K562 (cell line): ENCODE measurements at regions not wholly inside any gene's neighbourhood (a gene's known extent, or its start where the extent isn't known, plus 50 kb on each side); places are given as distances from the start of the nearest gene placed in this dataset.

Experiments used
- ATAC-seq: fragments of 200-7000 bp; cut with Tn5 transposase; 3 replicates; pipeline ENCODE4 v1.9.1; 2020; ENCODE audit warnings: moderate library complexity
- BruUV-seq: library from RNA; stranded (reverse); fragments of 400-500 nt; replicated peaks from 2 replicates; lab custom pipeline; 2021; lab: Mats Ljungman, UMichigan
- CTCF ChIA-PET: fragments of 300-600 bp; formaldehyde crosslinking; extraction: SDS; loops from one replicate; lab custom pipeline; 2021; ENCODE audit warnings: low intra/inter-chr PET ratio; lab: Yijun Ruan, JAX
- POLR2A ChIA-PET: fragments of 300-600, 350-650 bp; sonication (Branson Sonifier 250); formaldehyde crosslinking; extraction: SDS; loops from one replicate; lab custom pipeline; 2021; ENCODE audit warnings: antibody characterized with exemption, inconsistent platforms; lab: Yijun Ruan, JAX
- DNase-seq, 4 experiments: peaks; one replicate each; pipeline versions ENCODE4 v3.0.0 to v3.0.0-alpha.2; 2011 to 2018; ENCODE audit warnings: low spot score in 3 of 4, mixed read lengths in 3 of 4; ENCODE audit errors: extremely low read depth in 1 of 4
- FAIRE-seq: peaks from 2 replicates; lab custom pipeline; 2011; peaks lifted over from hg19 to GRCh38; lab: Jason Lieb, UNC
- H2AFZ ChIP-seq: 2 replicates; pipeline ENCODE4 v1.6.0; 2011; ENCODE audit warnings: low read depth, low read length, control low read depth, inconsistent platforms
- H3K27ac ChIP-seq: fragments of 200-600 bp; 3 replicates; pipeline ENCODE4 v1.8.0; 2011; ENCODE audit warnings: low read depth, mild to moderate bottlenecking, control low read depth, inconsistent platforms, low read length, moderate library complexity, mixed read lengths; ENCODE audit errors: extremely low read depth
- H3K27me3 ChIP-seq, 2 experiments: fragments of 300-600 bp in 1 of 2; 2 replicates in 1 of 2; 3 replicates in 1 of 2; pipeline versions ENCODE4 v1.6.0 to v1.8.0; 2011; ENCODE audit warnings: inconsistent platforms in 2 of 2, low read length in 2 of 2, mild to moderate bottlenecking in 1 of 2, mixed read lengths in 1 of 2, moderate library complexity in 1 of 2; ENCODE audit not compliant: control insufficient read depth in 2 of 2, insufficient read depth in 2 of 2
- H3K36me3 ChIP-seq: fragments of 300-600 bp; 3 replicates; pipeline ENCODE4 v1.8.0; 2011; ENCODE audit warnings: mild to moderate bottlenecking, low read length, inconsistent platforms; ENCODE audit not compliant: control insufficient read depth, insufficient read depth
- H3K4me1 ChIP-seq, 2 experiments: fragments of 200-600 bp in 1 of 2; replicated peaks in 1 of 2; 2 replicates in 1 of 2; 3 replicates in 1 of 2; pipeline versions ENCODE4 v1.5.1 to v1.8.0; 2011; ENCODE audit warnings: inconsistent platforms in 2 of 2, low read length in 2 of 2, mild to moderate bottlenecking in 1 of 2, mixed read lengths in 1 of 2, moderate library complexity in 1 of 2; ENCODE audit not compliant: control insufficient read depth in 2 of 2, insufficient read depth in 2 of 2
- H3K4me2 ChIP-seq: 2 replicates; pipeline ENCODE4 v1.6.1; 2011; ENCODE audit warnings: low read length, control low read depth, inconsistent platforms, mixed read lengths; ENCODE audit not compliant: insufficient read depth
- H3K4me3 ChIP-seq: fragments of 200-600 bp; sonication (generic), shearing (Covaris generic); 2 replicates; pipeline ENCODE4 v1.5.1; 2016; ENCODE audit warnings: control low read depth, inconsistent platforms
- H3K79me2 ChIP-seq: fragments of 200-600 bp; 3 replicates; pipeline ENCODE4 v1.8.0; 2011; ENCODE audit warnings: low read length, inconsistent platforms; ENCODE audit not compliant: control insufficient read depth, insufficient read depth
- H3K9ac ChIP-seq, 2 experiments: 2 replicates each; pipeline versions ENCODE4 v1.6.0 to v1.6.1; 2011; ENCODE audit warnings: low read depth in 2 of 2, low read length in 2 of 2, control low read depth in 1 of 2, inconsistent platforms in 1 of 2, mild to moderate bottlenecking in 1 of 2, mixed read lengths in 1 of 2; ENCODE audit not compliant: insufficient read depth in 1 of 2
- H3K9me1 ChIP-seq: one replicate; pipeline ENCODE4 v1.6.0; 2011; ENCODE audit warnings: inconsistent platforms, mild to moderate bottlenecking, low read length, moderate library complexity; ENCODE audit not compliant: control insufficient read depth, insufficient read depth
- H3K9me3 ChIP-seq: replicated peaks from 2 replicates; pipeline ENCODE4 v1.5.1; 2011; ENCODE audit warnings: low read depth, low read length, inconsistent platforms; ENCODE audit not compliant: control insufficient read depth, insufficient read depth
- H4K20me1 ChIP-seq: replicated peaks from 2 replicates; pipeline ENCODE4 v1.6.1; 2011; ENCODE audit warnings: low read length, inconsistent platforms, mixed read lengths; ENCODE audit not compliant: control insufficient read depth, insufficient read depth
- CEBPG ChIP-seq, 3 experiments: fragments of 200-800 bp in 1 of 3; sonication (Bioruptor generic) in 1 of 3; sonication (generic) in 1 of 3; formaldehyde crosslinking in 1 of 3; IDR thresholded peaks in 2 of 3; conservative IDR thresholded peaks in 1 of 3; 2 replicates each; pipeline versions ENCODE4 v1.6.1 to v1.8.0; 2016 to 2022; ENCODE audit warnings: missing compliant biosample characterization in 2 of 3, missing genetic modification characterization in 2 of 3, mild to moderate bottlenecking in 1 of 3, missing genetic modification reagents in 1 of 3
- CSDE1 ChIP-seq, 2 experiments: fragments of 450-650 bp; IDR thresholded peaks; 2 replicates each; pipeline ENCODE4 v1.6.1; 2016; ENCODE audit warnings: mild to moderate bottlenecking in 1 of 2
- E2F3 ChIP-seq: fragments of 250-450 bp; sonication (Bioruptor Pico); IDR thresholded peaks from 2 replicates; pipeline ENCODE4 v1.4.0; 2020; ENCODE audit warnings: mild to moderate bottlenecking
- ETV6 ChIP-seq, 3 experiments: fragments of 150-350 bp in 1 of 3; sonication (generic) in 1 of 3; formaldehyde crosslinking in 1 of 3; IDR thresholded peaks; 2 replicates each; pipeline versions ENCODE4 v1.6.1 to v1.8.0; 2014 to 2022; ENCODE audit warnings: borderline replicate concordance in 2 of 3, low read depth in 2 of 3, antibody characterized with exemption in 1 of 3, low read length in 1 of 3, mild to moderate bottlenecking in 1 of 3, missing genetic modification reagents in 1 of 3
- FOXK2 ChIP-seq, 2 experiments: fragments of 450-650 bp; IDR thresholded peaks in 1 of 2; conservative IDR thresholded peaks in 1 of 2; 2 replicates each; pipeline ENCODE4 v1.6.1; 2016; ENCODE audit warnings: low read depth in 2 of 2, mild to moderate bottlenecking in 1 of 2
- HDAC6 ChIP-seq: IDR thresholded peaks from 2 replicates; pipeline ENCODE4 v1.6.1; 2012; ENCODE audit warnings: low read depth, mild to moderate bottlenecking, control low read depth, inconsistent platforms, low read length, moderate library complexity
- NUFIP1 ChIP-seq: fragments of 450-650 bp; IDR thresholded peaks from 2 replicates; pipeline ENCODE4 v1.6.1; 2018; ENCODE audit not compliant: partially characterized antibody
- SMARCC2 ChIP-seq: fragments of 450-650 bp; IDR thresholded peaks from 2 replicates; pipeline ENCODE4 v1.6.1; 2017; ENCODE audit warnings: antibody characterized with exemption, moderate library complexity, mild to moderate bottlenecking, low read depth
- ZBTB26 ChIP-seq: fragments of 450-650 bp; formaldehyde crosslinking; IDR thresholded peaks from 2 replicates; pipeline ENCODE4 v1.4.0; 2022; ENCODE audit warnings: missing genetic modification characterization
- ZNF175 ChIP-seq: fragments of 200-800 bp; sonication (Bioruptor generic); IDR thresholded peaks from 2 replicates; pipeline ENCODE4 v1.6.1; 2016; ENCODE audit warnings: low read depth, mild to moderate bottlenecking, missing genetic modification characterization, missing compliant biosample characterization
- ZNF263 ChIP-seq: sonication (generic); formaldehyde crosslinking; IDR thresholded peaks from 2 replicates; pipeline ENCODE4 v1.8.0; 2022; ENCODE audit warnings: mild to moderate bottlenecking, missing genetic modification reagents, borderline replicate concordance
- WGBS: fragments of 100-300 bp; shearing (Covaris generic); methylation state at CpG from one replicate; pipeline ENCODE4 v1.1.6; 2016; ENCODE audit warnings: low coverage, mixed read lengths; ENCODE audit not compliant: insufficient coverage; ENCODE audit errors: missing lambda C conversion rate; 5-methylcytosine and 5-hydroxymethylcytosine counted together
- in situ Hi-C: fragments of 300-500 bp; cut with MboI; formaldehyde crosslinking; loops from 4 replicates; pipeline ENCODE4 v1.15.0; 2018; ENCODE audit warnings: inconsistent platforms, mixed read lengths
- intact Hi-C: fragments of 100-400 bp; cut with micrococcal nuclease; formaldehyde crosslinking; loops from 2 replicates; pipeline ENCODE4 v1.14.2; 2022
- TF ChIP-seq, protein P1 (sequence below), 3 experiments: fragments of 200-800 bp in 1 of 3; sonication (Bioruptor generic) in 1 of 3; sonication (generic) in 1 of 3; formaldehyde crosslinking in 1 of 3; IDR thresholded peaks; 2 replicates each; pipeline versions ENCODE4 v1.6.1 to v1.8.0; 2016 to 2022; ENCODE audit warnings: mild to moderate bottlenecking in 2 of 3, missing compliant biosample characterization in 2 of 3, missing genetic modification characterization in 2 of 3, missing genetic modification reagents in 1 of 3
- TF ChIP-seq, protein P2 (sequence below): fragments of 250-450 bp; sonication (Bioruptor Pico); IDR thresholded peaks from 2 replicates; pipeline ENCODE4 v1.8.0; 2022; ENCODE audit warnings: inconsistent platforms, mild to moderate bottlenecking, moderate library complexity, borderline replicate concordance

DNA sequence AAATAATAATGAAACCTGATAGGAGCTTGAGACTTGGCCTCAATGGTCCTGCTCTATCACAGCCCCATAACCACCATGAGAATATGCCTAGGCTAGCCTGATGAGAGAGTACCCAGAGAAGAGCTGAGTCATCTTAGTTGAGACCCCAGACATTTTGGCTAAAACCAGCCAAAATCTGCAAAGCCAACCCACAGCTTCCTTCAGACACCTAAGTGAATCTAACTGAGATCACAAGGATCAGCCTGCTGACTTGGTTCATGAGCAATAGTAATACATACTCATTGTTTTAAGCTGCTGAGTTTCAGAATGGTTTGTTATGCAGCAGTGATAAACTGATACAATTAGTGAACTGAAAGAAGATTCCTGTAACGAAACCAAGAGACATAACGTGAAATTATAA lies 473.7 kb upstream of the PTGER4 start:
- Histone ChIP-seq H3K4me2 (no peak overlapping the region), H3K4me3 (no peak overlapping the region), H3K9me3 (no peaks in the 10 kb centered on the region), H3K4me1 (no peaks in the 10 kb centered on the region), H2AFZ (no peak overlapping the region), H3K27ac (no peak overlapping the region), H3K36me3 (no peaks in the 10 kb centered on the region), H3K9me1 (no peaks in the 10 kb centered on the region), H3K27me3 (no peaks in the 10 kb centered on the region), H3K9ac (no peak overlapping the region), H4K20me1 (no peaks in the 10 kb centered on the region), H3K79me2 (no peaks in the 10 kb centered on the region)
- no peak for FAIRE-seq
- no TSS peak for BruUV-seq
- 0% methylated on average over 2 of the region's 2 CpGs for WGBS
- intact Hi-C loops: no loop called here
- ChIA-PET CTCF (no interaction called here), POLR2A (no interaction called here)
- in situ Hi-C loops: no loop called here
- ATAC-seq: no peak
- no peak for TF ChIP-seq SMARCC2
- no peak for TF ChIP-seq CSDE1 (IDR thresholded peaks at IDR 0.05)
- TF ChIP-seq NUFIP1: no peak
- no peak for TF ChIP-seq HDAC6
- TF ChIP-seq ZNF175 (CRISPR knock-in tag): no peak
- no peak for TF ChIP-seq FOXK2 (conservative IDR thresholded peaks at IDR 0.05 in 1 of 2, IDR thresholded peaks at IDR 0.05 in 1 of 2; ENCODE audit: low read depth in 2 of 2)
- TF ChIP-seq E2F3 (CRISPR knock-in tag): no peak
- no peak for TF ChIP-seq ZNF263 (CRISPR knock-in tag)
- TF ChIP-seq, protein P1, sequence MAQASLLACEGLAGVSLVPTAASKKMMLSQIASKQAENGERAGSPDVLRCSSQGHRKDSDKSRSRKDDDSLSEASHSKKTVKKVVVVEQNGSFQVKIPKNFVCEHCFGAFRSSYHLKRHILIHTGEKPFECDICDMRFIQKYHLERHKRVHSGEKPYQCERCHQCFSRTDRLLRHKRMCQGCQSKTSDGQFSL (CRISPR knock-in tag; IDR thresholded peaks at IDR 0.05): no peak
- TF ChIP-seq, protein P1 (tag; IDR thresholded peaks at IDR 0.05): no peak
- no peak for TF ChIP-seq CEBPG (CRISPR knock-in tag; IDR thresholded peaks at IDR 0.05)
- no peak for TF ChIP-seq CEBPG (tag; conservative IDR thresholded peaks at IDR 0.05 in 1 of 2, IDR thresholded peaks at IDR 0.05 in 1 of 2)
- TF ChIP-seq ETV6 (IDR thresholded peaks at IDR 0.05; ENCODE audit: borderline replicate concordance in 1 of 2, low read depth in 2 of 2, low read length in 1 of 2): no peak
- TF ChIP-seq ETV6 (CRISPR knock-in tag; IDR thresholded peaks at IDR 0.05; ENCODE audit: borderline replicate concordance): no peak
- TF ChIP-seq, protein P2, sequence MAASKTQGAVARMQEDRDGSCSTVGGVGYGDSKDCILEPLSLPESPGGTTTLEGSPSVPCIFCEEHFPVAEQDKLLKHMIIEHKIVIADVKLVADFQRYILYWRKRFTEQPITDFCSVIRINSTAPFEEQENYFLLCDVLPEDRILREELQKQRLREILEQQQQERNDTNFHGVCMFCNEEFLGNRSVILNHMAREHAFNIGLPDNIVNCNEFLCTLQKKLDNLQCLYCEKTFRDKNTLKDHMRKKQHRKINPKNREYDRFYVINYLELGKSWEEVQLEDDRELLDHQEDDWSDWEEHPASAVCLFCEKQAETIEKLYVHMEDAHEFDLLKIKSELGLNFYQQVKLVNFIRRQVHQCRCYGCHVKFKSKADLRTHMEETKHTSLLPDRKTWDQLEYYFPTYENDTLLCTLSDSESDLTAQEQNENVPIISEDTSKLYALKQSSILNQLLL: no peak
- no peak for TF ChIP-seq ZBTB26
- DNase-seq: no peak
